GM12873 (cell line): ENCODE measurements at regions not wholly inside any gene's neighbourhood (a gene's known extent, or its start where the extent isn't known, plus 50 kb on each side); places are given as distances from the start of the nearest gene placed in this dataset.

Source experiments
- TF ChIP-seq, protein P1 (sequence below): IDR thresholded peaks from 2 replicates; pipeline ENCODE4 v1.5.1; 2012; ENCODE audit warnings: low read depth, mild to moderate bottlenecking, moderate library complexity, low read length, control low read depth; ENCODE audit not compliant: insufficient read depth; ENCODE audit errors: missing control alignments

DNA sequence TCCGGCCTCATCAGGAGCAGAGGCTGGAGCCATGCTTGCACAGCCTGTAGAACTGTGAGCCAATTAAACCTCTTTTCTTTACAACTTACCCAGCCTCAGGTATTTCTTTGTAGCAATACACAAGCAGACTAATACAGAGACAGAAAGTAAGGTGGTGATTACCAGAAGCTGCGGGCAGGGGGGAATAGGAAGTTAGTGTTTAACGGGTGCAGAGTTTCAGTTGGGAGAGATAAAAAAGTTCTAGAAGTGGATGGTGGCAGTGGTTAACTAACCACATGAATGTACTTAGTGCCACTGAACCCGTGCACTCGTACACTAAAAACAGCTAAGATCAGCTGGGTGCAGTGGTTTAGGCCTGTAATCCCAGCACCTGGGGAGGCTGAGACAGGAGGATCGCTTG, 80.4 kb upstream of the TARDBP start:
- TF ChIP-seq, protein P1, sequence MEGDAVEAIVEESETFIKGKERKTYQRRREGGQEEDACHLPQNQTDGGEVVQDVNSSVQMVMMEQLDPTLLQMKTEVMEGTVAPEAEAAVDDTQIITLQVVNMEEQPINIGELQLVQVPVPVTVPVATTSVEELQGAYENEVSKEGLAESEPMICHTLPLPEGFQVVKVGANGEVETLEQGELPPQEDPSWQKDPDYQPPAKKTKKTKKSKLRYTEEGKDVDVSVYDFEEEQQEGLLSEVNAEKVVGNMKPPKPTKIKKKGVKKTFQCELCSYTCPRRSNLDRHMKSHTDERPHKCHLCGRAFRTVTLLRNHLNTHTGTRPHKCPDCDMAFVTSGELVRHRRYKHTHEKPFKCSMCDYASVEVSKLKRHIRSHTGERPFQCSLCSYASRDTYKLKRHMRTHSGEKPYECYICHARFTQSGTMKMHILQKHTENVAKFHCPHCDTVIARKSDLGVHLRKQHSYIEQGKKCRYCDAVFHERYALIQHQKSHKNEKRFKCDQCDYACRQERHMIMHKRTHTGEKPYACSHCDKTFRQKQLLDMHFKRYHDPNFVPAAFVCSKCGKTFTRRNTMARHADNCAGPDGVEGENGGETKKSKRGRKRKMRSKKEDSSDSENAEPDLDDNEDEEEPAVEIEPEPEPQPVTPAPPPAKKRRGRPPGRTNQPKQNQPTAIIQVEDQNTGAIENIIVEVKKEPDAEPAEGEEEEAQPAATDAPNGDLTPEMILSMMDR = no peak

DNA sequence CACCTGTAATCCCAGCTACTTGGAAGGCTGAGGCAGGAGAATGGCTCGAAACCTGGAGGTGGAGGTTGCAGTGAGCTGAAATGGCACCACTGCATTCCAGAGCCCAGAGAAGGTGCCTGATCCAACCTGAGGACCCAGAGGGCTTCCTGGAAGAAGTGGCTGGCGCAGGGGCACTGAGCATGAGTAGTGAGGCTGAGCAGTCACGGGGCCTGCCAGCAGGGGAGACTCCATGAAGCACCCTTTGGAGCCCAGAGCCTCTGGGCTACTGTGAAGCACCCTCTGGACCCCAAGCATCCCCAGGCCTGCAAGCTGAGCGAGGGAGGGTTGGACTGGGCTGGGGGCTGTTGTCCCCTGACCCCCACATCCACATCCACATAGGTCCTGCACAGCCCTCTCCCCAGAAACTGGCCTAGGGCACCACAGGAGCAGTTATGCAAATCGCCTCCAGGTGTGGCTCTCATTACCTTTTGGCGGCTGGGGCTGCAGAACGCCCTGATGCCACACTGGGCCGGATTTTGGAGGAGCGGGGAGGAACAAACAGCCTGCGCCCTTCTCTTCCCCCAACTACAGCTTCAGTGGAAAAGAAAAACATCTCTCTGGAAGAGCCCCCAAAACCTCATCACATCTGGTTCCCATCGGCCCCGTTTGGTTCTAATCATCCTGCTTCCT, 78.2 kb upstream of the TARDBP start:
- TF ChIP-seq, protein P1 = no peak

DNA sequence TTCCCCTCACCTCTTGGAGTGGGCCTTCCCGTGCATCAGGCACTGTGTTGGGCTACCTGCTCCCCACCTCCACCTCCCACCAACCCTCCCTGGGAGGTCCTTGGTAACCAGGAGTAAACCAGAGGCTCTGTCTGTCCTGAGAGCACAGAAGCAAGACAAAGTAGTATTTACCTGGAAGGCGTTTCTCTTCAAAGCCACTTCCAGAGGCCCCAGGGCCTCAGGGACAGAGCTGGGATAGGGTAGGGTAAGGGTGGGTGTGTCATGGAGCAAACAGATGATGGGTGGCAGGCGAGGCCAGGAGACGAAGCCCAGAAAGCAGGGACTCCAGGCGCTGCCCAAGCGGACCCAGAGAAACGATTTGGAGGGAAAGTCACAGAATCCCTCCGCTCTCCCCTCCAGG, 77.2 kb upstream of the TARDBP start:
- TF ChIP-seq, protein P1 = no peak

DNA sequence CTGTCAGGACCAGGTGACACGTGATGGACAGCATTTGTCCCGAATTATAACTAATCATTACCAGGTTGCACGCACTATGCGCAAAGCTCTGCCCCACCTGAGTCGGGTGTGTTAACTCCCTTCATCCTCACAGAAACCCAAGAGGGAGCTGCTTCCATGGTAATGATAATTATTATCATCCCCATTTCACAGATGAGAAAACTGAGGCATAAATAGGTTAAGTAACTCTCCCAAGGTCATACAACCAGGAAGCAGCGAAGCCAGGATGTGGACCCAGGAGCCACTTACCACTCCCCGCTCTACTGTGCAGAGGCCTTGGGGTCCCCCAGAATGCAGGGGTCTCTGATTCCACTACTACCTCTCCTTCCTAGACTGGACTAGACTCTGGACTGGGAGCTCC, 76.7 kb upstream of the TARDBP start:
- TF ChIP-seq, protein P1 = no peak

DNA sequence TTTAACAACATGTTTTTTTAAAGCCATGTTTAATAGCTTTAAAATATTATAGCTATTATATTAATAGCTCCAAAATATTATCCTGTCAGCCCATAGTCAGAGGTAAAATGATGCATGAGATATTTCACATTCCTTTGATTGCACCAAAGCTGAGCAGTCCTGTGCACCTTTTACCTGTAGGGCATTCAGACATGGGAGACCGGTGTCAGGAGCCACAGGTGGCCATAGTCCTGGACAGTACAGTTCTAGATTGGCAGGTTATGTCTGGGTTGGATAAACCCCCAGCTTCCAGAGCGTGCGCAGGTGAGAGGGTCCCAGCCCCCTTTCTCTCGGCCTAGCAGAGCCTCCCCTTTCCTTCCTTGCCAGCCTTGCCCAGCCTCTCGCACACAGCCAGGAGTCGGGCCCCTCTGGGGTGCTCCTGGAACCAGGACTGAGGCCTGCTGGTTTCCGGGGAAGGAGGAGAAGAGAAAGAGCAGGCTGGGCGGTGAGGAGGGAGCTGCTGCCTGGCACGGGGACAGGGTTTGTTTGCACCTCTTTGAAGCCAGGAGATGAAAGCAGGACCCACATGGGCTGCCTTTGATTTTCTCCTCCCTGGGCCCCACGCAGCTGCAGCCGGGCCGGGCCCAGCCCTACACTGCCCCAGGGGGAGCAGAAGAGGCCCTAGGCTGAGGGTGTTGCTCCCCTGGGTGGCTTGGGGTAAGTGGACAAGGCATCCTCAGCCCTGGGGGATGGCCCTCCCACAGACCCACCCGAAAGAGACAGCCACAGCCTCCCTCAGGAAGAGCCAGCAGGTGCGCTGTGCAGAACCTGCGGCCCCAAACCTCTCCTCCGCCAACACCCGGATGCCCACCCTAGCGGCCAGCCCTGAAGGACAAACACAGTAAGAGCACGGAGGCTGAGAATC, 75.2 kb upstream of the TARDBP start:
- TF ChIP-seq, protein P1 = no peak

DNA sequence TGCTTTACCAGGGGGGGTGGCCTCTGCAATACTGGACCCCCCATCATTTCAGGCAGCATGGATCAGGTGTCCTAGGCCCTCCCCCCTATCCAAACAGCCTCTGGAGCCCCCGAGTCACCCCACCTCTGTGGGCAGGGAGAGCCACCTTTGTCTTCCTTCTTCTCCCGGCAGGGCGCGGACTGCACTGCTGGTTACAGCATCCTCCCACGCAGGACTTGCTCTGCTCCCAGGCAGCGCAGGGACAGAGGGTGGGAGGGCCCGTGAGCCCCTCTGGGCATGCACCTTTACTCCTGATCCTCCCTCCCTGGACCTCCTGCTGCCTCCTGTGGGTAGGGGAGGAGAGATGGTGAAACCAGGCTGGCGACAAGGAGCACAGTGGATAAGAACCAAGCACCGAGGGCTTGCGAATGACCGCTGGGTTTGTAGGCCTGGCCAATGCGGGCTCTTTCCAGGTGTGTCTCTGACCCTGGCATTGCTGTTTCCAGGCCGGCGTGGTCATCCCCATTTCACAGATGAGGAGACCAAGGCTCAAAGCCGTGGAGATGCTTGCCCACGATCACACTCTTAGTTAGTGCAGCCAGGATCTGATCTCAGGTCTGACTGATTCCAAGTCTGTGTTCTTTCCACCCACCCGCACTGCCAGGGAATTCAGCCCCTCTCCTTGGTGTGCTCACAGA, 73.6 kb upstream of the TARDBP start:
- TF ChIP-seq, protein P1 = no peak
